HL-60/S4 treated with phorbol 12-myristate 13-acetate at 8.2 ng/mL for 4 days and 3 days (cell line): ENCODE measurements at regions not wholly inside any gene's neighbourhood (a gene's known extent, or its start where the extent isn't known, plus 50 kb on each side); places are given as distances from the start of the nearest gene placed in this dataset.

Experiments used
- in situ Hi-C: fragments of 300-500 bp; cut with MboI; formaldehyde crosslinking; loops from 2 replicates; pipeline ENCODE4 v1.15.0; 2022; ENCODE audit warnings: low sequenced_read_pairs

DNA sequence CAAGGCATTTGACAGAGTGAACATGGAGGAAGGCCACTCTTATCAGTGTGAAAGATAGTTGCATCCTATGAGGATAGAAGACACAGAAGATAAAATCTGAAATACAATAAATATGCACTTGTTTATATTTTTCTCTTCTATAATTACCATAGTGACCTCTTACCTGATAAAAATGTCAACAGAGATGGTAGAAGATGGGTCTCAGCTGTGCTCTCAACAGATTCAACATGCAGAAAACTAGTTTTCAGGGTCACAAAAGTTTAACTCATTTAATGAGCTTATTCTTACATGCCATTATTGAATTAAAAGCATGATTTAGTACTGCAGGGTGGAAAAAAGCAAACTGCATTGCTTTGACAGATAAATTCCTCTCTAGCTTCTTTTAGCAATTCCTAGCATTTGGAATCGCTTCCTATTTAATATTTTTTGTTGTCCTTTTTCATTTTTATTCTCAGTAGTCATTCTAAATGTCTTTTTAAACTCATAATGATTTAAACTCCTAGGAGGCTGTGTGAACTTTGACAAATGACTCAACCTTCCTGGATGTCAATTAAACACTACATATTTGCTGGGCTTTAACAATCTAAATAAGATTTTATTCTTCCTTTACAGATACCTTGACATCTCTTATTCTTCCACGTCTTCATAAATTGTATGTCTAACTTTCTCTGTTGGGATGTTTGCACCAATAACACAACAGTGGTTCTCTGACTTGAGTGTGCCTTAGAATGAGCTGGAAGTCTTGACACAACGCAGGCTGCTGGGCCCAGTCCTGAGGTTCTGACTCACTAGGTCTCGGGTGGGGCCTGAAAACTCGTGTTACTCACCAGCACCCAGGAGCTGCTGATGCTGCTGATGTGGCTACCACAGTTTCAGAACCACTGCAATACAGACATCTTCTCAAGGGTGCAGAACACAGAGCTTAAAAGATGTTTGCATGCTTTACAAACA is 565.5 kb upstream of the IGFBP3 start:
- in situ Hi-C loops, result no loop called here

DNA sequence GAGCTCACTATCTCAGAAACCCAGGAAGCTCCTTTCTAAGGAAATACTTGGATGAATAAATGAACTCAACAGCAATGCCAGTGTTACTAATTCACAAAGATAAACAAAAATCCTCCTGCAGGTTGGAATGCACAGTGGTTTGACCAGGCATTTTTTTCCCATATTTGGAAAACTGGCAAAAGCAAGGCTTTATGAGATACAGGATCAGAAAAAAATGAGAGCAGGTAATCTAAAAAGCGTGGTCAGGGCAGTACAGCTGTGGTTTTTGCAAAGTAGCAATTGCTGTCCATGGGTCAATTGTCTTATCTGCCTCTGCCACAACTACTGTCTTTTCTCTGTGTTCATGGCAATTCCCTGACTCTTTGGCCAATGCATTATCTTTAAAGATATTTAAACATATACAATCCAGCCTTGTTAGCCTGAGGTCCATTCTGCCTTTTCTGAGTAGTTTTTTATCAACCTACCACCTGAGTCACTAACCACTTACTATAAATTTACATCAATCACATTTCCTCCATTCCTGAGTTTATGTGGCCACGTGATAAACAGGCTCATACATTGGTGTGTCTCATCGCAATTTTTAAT is 564.5 kb upstream of the IGFBP3 start:
- in situ Hi-C loops, result no loop called here

DNA sequence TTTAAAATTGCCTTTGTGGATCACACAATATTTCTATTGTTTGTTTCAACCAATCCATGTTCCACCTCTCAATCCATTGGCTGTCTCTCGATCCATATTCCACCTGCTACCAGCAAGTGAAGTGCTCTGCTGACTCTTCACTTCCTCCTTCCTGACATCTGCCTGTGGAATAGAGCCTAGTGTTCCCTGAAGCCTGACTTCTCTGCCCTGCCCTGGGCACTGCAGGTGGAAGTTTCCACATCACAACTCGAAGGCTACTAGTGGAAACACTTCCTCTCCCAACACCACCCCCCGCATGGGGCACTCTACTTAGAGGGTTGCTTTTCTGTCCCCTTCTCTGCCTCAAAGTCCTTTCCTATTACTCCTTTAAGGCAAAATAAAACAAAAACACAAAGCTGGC is 563.8 kb upstream of the IGFBP3 start:
- in situ Hi-C loops, result no loop called here

DNA sequence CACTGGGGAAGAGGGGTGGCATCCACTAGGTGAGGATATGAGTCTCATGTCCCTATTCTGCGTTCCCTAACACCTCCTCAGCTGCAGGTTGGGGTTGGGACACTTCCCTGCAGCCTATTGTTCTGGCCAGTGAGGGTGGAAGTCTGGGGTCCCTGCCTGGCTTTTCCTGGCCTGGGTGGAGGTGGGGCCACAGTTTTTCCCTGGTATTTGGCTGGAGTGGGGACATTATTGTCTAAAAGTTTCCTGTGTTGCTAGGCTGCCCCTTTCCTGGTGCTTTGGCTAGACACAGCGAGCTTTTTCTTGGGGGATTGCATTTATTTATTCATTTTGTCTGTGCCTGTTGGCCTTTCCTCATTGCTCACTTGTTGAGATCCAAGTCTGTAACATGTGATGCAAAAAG is 559.5 kb upstream of the IGFBP3 start:
- in situ Hi-C loops, result no loop called here

DNA sequence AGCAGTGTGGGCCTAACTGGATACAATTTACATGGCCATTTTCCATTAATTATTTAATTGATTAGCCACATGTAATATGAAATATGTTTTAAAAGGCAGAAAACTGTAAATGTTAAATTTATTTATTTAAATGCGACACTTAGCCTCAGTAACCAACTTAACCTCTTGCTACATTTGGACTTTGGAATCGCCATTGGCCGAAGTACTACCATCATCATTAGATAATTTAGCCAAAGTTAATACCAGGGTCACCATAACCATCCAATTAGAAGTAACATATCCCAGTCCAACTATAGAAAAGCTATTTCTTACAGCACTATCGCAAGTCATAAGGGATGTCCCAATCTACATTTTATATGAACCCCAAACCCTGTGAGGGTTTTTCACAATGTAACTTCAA is 558.6 kb upstream of the IGFBP3 start:
- in situ Hi-C loops, result no loop called here

DNA sequence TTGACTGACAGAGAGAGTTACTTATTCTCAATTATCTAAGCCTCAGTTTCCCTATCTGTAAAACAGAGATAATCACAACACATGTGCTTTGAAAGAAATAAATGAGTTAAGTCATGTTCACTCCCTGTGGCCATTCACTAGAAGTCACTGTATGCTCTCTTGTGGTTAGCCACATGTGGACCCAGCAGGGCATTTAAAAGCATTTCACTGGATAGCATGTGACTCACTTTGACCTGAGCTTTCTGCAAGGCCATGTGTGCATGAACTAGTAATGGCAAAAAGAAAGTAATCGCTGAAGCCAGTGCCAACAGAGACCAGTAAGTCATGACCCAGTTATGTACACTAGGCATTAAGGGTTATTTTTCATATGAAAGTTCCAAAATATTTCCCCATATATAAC is 557.0 kb upstream of the IGFBP3 start:
- in situ Hi-C loops, result no loop called here

DNA sequence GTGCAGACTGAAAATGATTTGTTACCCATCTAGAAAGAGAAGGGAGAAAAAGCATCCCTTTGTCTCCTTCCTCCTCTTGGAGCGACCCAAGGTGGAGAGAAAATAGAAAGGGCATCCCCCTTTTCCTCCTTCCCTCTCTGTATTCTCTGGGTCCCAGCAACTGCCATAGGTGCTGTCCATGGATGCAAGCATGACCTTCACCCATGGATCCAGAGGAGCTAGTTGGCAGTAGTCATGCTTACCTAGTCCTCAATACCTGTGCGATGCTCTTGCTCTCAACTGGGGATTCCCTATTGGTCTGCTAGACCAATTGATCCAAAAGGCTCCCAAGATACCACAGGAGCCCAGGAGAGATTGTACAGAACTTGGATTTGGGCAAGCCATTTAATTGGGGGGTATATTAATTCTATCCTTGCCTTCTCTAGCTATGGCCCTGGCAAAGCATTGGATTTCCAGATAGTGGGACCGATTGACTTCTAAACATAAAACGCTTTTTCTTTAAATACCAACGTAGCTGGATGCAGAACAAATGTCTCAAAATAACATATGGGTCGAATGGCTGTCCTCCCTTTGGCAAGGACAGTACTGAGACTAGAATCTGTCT is 547.8 kb upstream of the IGFBP3 start:
- in situ Hi-C loops, result no loop called here

DNA sequence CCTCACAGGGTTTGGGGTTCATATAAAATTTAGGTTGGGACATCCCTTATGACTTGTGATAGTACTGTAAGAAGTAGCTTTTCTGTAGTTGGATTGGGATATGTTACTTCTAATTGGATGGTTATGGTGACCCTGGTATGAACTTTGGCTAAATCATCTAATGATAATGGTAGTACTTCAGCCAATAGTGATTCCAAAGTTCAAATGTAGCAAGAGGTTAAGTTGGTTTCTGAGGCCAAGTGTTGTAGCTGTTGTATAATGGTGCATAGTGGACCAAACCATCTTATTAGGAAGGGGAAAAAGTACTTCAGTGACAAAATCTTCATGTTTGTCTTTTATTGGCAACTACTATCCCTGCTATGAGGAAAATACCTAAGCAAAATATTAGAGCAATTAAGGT is 542.1 kb upstream of the IGFBP3 start:
- in situ Hi-C loops, result no loop called here

DNA sequence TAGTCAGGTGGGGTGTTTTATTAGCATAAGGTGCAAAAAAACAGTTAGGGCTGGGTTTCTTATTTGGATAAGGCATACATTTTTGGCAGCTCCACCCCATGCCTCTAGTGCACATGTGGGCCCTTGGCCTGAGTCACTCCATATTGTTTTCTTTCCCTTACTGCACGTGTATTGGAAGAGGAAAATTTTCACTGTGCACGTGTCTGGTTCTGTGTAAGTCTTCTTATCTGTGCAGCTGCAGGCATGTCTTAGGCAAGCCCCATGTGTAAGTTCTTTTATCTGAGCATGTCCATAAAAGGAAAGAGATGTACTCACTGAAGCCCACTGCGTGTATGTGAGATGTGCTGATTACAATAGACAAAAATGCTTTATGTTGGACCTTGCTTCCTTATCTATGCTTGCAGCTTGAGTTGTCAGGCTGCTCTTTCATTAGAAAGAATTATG is 540.3 kb upstream of the IGFBP3 start:
- in situ Hi-C loops, result no loop called here

DNA sequence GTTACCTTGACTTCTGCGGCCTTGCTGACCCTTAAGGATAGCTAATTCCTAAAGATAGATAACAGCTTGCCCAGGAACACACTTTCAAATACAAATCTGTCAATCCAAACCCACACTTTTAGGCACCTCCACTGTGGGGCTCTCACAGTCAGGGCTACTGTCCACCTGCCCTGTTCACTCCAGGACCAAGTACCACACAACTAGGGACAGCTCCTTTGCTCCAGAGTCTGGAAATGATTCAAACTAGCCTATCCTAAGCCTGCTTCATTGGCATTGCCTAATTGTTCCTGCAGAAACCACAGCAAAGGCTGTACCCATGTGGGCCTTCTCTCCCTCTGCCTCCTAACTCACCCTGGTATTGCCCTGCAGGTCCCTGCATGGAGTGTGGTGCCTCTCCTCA is 538.9 kb upstream of the IGFBP3 start:
- in situ Hi-C loops, result no loop called here

DNA sequence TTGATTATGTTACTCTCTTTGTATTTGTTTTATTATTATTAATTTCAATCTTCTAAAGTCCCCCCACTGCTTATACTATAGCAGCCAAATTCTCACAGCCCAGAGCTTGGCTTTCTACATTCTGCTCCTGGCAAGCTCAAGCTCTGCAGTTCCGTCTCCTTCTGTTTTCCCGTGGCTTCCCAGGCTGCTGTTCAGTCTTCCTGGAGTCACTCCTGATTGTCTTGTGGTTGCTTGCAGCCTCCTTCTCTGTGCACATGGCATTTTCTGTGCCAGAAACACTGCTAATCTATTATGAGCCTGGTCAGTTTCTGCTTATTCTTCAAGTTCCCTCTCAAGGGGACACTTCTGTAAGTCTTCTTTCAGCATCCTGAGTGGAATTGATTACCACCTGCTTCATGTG is 533.7 kb upstream of the IGFBP3 start:
- in situ Hi-C loops, result no loop called here

DNA sequence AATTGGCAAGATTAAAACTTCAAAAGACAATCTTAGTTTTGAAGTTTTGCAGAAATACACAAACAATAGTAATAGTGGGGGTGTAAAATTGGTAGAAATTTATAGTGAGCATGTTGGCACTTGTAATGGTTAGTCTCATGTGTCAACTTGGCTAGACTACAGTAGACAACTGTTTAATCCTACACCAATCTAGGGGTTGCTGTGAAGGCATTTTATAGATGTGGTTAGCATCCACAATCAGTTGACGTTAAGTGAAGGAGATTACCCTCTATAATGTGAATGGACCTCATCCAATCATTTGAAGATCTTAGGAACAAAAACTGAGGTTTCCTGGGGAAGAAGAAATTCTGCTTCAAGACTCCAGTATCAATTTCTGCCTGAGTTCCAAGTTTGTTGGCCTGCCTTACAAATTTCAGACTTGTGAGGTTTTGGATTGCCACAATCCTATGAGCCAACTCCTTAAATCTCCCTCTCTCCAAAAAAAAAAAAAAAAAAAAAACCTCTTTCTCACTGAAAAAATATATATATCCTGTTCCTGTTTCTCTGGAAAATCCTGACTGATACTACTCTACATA is 531.6 kb upstream of the IGFBP3 start:
- in situ Hi-C loops, result no loop called here

DNA sequence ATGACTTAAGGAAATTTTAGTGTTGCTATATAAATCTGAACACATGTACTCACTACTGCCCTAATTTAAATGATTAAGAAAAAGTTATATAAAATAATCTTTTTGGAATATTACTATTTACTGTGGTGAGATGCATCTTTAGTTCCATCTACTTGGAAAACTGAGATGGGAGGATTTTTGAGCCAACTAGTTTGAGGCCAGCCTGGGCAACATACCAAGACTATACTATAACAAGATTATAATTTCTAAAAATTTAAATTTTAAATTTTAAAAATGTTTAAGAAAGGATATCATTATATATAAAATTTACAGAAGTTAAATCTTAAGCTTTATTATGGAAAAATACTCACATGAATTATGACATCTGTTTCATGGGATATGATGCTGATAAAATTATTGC is 530.8 kb upstream of the IGFBP3 start:
- in situ Hi-C loops, result no loop called here

DNA sequence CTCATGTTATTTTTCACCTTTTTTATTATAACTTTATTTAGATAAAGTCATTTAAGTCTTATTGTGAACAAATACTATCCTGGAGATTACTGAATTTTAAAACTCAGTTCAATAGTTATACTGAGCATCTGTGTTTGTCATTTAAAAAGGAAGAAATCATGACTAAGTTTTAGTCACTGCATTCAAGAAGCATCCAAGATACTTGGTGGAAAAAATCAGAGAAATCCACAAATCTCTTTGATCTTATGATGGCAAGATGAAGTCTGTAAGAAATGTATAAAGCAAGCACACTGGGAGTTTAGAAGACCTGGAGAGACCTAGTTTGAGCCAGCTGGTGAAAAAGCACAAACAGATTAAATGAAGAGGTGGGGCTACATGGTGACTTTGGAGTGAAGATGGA is 529.8 kb upstream of the IGFBP3 start:
- in situ Hi-C loops, result no loop called here

DNA sequence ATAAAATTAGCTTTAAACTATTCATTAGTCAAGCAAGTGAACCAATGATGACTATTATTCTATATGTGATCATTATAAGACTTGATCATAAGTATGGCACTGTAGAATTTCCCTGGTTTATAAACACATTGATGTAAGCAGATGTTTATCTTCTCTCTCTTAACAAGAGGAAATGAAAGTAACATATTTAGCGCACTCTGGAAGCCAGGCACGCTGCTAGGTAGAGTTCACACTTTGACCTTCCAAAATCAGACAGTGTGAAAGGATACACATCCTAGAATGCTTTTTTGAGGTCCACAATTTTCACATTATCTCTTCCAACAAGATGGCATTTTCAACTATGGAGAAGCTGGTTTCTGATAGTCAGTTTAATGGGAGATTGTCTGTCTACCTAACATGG is 529.4 kb upstream of the IGFBP3 start:
- in situ Hi-C loops, result no loop called here

DNA sequence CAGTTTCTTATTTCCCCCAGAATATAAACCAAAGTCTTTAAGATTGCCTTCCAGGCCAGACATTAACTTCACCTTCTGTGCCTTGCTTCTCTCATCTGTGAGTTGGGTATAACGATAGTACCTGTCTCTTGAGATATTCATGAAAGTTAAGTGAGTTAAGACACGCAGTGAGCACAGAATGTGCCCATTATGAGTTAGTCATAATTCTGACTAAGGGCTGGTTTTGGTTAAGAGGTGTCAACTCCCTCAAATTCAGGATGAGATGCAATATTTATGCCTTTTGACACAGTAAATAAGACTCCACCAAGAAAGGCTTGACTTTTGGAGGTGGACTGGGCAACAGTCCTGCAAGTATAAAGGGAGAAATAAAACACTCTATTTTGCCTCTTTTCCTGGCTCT is 528.7 kb upstream of the IGFBP3 start:
- in situ Hi-C loops, result no loop called here

DNA sequence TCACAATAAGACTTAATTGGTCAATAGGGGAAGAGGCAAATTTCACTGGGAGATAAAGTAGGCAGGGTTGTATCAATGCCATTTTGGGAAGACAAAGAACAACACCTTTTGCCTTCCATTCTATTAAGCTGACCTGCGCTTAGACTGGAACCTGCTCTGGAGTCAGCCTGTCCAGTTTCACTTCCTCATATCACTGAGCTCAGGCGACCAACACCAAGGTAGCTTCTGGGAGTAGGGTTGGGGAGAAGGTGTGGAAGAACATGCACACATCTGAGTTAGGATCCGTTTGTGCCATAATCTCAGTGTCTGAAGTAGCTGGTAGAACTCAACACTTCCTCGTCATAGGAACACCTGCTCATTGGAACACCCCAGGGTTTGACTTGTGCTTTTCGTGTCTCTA is 527.4 kb upstream of the IGFBP3 start:
- in situ Hi-C loops, result no loop called here

DNA sequence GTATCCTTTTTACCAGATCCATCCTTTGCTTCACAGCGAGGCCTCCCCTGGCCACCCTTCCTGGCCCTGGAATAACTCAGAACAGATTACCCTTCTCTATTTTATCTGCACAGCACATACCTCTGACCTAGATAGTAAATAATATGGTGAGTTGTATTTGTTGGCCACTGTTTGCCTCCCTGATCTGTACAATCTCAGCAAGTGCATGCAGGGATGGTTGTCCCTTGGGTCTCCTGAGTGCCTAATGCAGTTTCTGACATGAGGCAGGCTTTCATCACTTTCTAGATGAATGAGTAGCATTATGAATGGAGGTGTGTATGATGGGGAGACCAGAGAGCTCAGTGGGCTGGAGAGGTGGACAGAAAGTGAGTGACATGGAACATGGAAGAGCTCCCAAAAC is 525.1 kb upstream of the IGFBP3 start:
- in situ Hi-C loops, result no loop called here

DNA sequence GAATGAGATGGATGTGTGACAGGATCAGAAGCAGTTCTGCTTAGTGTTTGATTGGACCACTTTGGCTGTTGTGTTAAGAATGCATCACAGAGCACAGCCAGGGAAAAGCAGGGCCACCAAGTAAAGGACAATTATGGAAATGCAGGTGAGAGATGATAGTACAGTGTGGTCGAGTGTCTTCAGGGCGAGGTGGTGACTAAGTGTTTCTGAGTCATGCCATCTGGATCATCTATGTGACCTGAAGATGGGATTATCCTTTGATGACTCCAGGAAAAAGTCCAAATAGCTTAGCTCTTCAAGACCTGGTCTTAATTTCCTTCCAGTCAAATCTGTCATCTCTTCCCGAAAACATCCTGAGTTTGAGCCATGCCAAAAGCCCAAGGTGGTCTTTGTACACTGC is 523.2 kb upstream of the IGFBP3 start:
- in situ Hi-C loops, result no loop called here

DNA sequence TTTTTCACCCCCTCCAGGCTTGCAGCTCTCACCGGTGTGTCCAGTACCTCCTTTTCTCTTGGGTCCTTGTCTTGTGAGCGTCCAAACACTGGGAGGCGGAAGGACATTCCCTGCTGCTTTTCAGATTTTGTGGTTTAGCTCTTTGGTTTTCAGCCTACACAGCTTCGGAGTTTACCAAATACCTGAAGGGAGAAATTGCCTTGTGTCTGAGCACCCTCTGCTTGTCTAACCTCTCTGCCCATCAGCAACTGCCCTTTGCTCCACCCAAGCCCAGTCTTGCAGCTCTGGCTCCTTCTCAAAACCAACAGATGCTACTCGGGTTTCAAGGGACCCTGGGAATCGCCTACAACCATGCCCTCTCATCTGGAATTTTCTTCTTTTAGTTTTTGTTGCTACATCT is 519.1 kb upstream of the IGFBP3 start:
- in situ Hi-C loops, result no loop called here

DNA sequence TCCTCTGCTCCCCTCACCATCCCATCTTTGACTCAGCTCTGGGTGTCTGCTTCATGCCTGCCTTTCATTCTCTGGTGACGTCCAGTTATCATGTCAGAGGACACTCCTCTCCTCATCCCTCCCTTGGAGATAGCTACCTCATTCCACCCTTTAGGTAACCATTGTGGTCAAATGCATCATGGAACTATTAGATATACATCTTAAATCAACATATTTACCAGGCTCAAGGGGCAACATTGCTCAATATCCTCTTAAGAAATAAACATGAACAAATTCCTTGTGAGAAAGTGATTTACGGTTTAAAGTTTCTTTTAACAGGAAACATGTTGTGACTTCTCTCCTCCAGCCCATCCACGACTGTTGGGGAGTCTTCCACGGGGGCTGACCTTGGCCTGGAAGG is 511.6 kb upstream of the IGFBP3 start:
- in situ Hi-C loops, result no loop called here

DNA sequence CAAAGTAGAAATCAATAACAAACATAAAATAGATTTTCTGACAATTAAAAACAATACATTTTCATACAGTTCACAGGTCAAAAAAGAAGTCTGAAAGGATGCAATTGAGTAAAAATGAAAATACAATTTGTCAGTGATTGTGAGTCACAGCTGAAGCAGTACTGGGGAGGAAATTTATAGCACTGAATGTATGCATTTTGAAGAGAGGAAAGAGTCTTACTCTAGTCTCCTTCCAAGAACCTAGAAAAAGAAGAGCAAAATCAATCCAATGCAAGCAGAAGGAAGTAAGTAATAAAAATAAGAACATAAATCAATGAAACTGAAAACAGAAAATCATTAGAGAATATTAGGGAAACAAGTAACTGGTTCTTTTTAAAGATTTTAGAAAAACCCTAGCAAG is 507.2 kb upstream of the IGFBP3 start:
- in situ Hi-C loops, result no loop called here
